B cell (primary cell): ENCODE measurements at regions not wholly inside any gene's neighbourhood (a gene's known extent, or its start where the extent isn't known, plus 50 kb on each side); places are given as distances from the start of the nearest gene placed in this dataset.

Source experiments
- ATAC-seq: fragments of 200-7000 bp; cut with Tn5 transposase; one replicate; pipeline ENCODE4 v1.10.0; 2021; ENCODE audit warnings: low read depth, mild to moderate bottlenecking, moderate number of reproducible peaks, moderate library complexity
- CTCF ChIA-PET: fragments of 350-600 bp; sonication (Branson Sonifier 250); formaldehyde crosslinking; loops from one replicate; lab custom pipeline; 2021; ENCODE audit warnings: antibody characterized with exemption, inconsistent platforms; lab: Charles Lee
- POLR2A ChIA-PET: fragments of 350-600 bp; sonication (Branson Sonifier 250); formaldehyde crosslinking; loops from one replicate; lab custom pipeline; 2021; ENCODE audit warnings: antibody characterized with exemption; lab: Charles Lee
- DNase-seq: peaks from one replicate; pipeline ENCODE4 v3.0.0; 2013
- H2AFZ ChIP-seq: 2 replicates; pipeline ENCODE4 v1.6.1; 2012; ENCODE audit warnings: mild to moderate bottlenecking, low read depth, low read length; ENCODE audit not compliant: insufficient read depth, poor library complexity, severe bottlenecking
- H3K27ac ChIP-seq, 2 donors: 1 replicate in 1 of 2; 2 replicates in 1 of 2; pipeline ENCODE4 v1.5.1; 2012 to 2013; ENCODE audit warnings: low read length in 2 of 2, mild to moderate bottlenecking in 2 of 2, moderate library complexity in 1 of 2
- H3K27me3 ChIP-seq, 4 experiments: fragments of 200-600 bp in 1 of 4; sonication (generic) in 1 of 4; replicated peaks in 1 of 4; 1 replicate in 2 of 4; 2 replicates in 2 of 4; pipeline versions ENCODE4 v1.6.1 to v1.7.0; 2013 to 2016; ENCODE audit warnings: low read length in 3 of 4, mild to moderate bottlenecking in 2 of 4, mixed read lengths in 1 of 4, moderate library complexity in 1 of 4; ENCODE audit not compliant: insufficient read depth in 4 of 4, control insufficient read depth in 3 of 4; ENCODE audit errors: control extremely low read depth in 1 of 4
- H3K36me3 ChIP-seq, 2 experiments: replicated peaks in 1 of 2; 1 replicate in 1 of 2; 2 replicates in 1 of 2; pipeline versions ENCODE4 v1.6.1 to v1.7.1; 2013; ENCODE audit warnings: low read length in 1 of 2; ENCODE audit not compliant: insufficient read depth in 2 of 2, control insufficient read depth in 1 of 2; ENCODE audit errors: control extremely low read depth in 1 of 2, extremely low read depth in 1 of 2
- H3K4me1 ChIP-seq, 2 donors: fragments of 200-600 bp in 1 of 2; sonication (generic) in 1 of 2; 1 replicate in 1 of 2; 2 replicates in 1 of 2; pipeline versions ENCODE4 v1.5.1 to v1.6.1; 2013 to 2017; ENCODE audit warnings: low read length in 2 of 2; ENCODE audit not compliant: control insufficient read depth in 2 of 2, insufficient read depth in 2 of 2
- H3K4me2 ChIP-seq: replicated peaks from 2 replicates; pipeline ENCODE3; 2012; ENCODE audit warnings: mild to moderate bottlenecking, low read depth, low read length; ENCODE audit not compliant: poor library complexity, severe bottlenecking
- H3K4me3 ChIP-seq, 5 experiments: fragments of 200-600 bp in 1 of 5; sonication (generic) in 1 of 5; 1 replicate in 3 of 5; 2 replicates in 2 of 5; pipeline versions ENCODE4 v1.5.1 to v1.7.0; 2011 to 2016; ENCODE audit warnings: low read length in 4 of 5, mild to moderate bottlenecking in 4 of 5, low read depth in 2 of 5, control low read depth in 1 of 5, moderate library complexity in 1 of 5; ENCODE audit not compliant: insufficient read depth in 1 of 5; ENCODE audit errors: control extremely low read depth in 1 of 5, extremely low read depth in 1 of 5
- H3K79me2 ChIP-seq: fragments of 200-600 bp; sonication (generic); one replicate; pipeline ENCODE4 v1.6.0; 2016; ENCODE audit warnings: low read length; ENCODE audit not compliant: control insufficient read depth, insufficient read depth
- H3K9ac ChIP-seq: fragments of 200-600 bp; sonication (generic); 2 replicates; pipeline ENCODE4 v1.6.1; 2017; ENCODE audit warnings: mild to moderate bottlenecking, low read length, moderate library complexity
- H3K9me3 ChIP-seq, 3 donors: one replicate each; pipeline versions ENCODE4 v1.6.1 to v1.7.1; 2013; ENCODE audit warnings: low read length in 2 of 3; ENCODE audit not compliant: control insufficient read depth in 2 of 3, insufficient read depth in 1 of 3; ENCODE audit errors: control extremely low read depth in 1 of 3
- H4K20me1 ChIP-seq: 2 replicates; pipeline ENCODE4 v1.6.0; 2012; ENCODE audit warnings: mild to moderate bottlenecking, low read length; ENCODE audit not compliant: insufficient read depth, control insufficient read depth, poor library complexity, severe bottlenecking
- H3K27ac Mint-ChIP-seq: one replicate; pipeline ENCODE4 v1.8.0; 2021; ENCODE audit warnings: mixed read lengths
- H3K27me3 Mint-ChIP-seq: one replicate; pipeline ENCODE4 v1.8.0; 2021; ENCODE audit warnings: mixed read lengths
- H3K4me1 Mint-ChIP-seq: one replicate; pipeline ENCODE4 v1.8.0; 2021; ENCODE audit warnings: mixed read lengths
- H3K4me3 Mint-ChIP-seq: one replicate; pipeline ENCODE4 v1.8.0; 2021; ENCODE audit warnings: mixed read lengths
- H3K9me3 Mint-ChIP-seq: one replicate; pipeline ENCODE4 v1.8.0; 2022; ENCODE audit warnings: mixed read lengths; ENCODE audit not compliant: insufficient read depth
- EZH2 ChIP-seq: IDR thresholded peaks from 2 replicates; pipeline ENCODE4 v1.6.1; 2012; ENCODE audit warnings: borderline replicate concordance, low read depth, mild to moderate bottlenecking, moderate library complexity, low read length; ENCODE audit not compliant: insufficient read depth, poor library complexity, severe bottlenecking
- WGBS: methylation state at CpG from one replicate; pipeline ENCODE4 v1.1.5; 2013; ENCODE audit warnings: missing lambda C conversion rate; ENCODE audit not compliant: insufficient coverage; 5-methylcytosine and 5-hydroxymethylcytosine counted together
- intact Hi-C: fragments of 100-400 bp; cut with micrococcal nuclease; formaldehyde crosslinking; loops from one replicate; pipeline ENCODE4 v1.10.0; 2022
- TF ChIP-seq, protein P1 (sequence below): fragments of 200-600 bp; IDR thresholded peaks from one replicate; pipeline ENCODE4 v1.8.0; 2022; ENCODE audit warnings: antibody characterized with exemption, mild to moderate bottlenecking

- no peaks in the 10 kb centered on the region for H3K36me3 ChIP-seq
- H4K20me1 ChIP-seq = no peaks in the 10 kb centered on the region
- no peak overlapping the region for H3K4me3 ChIP-seq
- H3K4me2 ChIP-seq = no peak overlapping the region
- Mint-ChIP-seq H3K4me1 (no peaks in the 10 kb centered on the region), H3K27me3 (no peaks in the 10 kb centered on the region), H3K27ac (no peak overlapping the region), H3K9me3 (no peaks in the 10 kb centered on the region), H3K4me3 (no peak overlapping the region)
- ATAC-seq = no peak
- no peaks in the 10 kb centered on the region for H3K27me3 ChIP-seq
- no peaks in the 10 kb centered on the region for H3K79me2 ChIP-seq
- H3K9me3 ChIP-seq = no peaks in the 10 kb centered on the region
- WGBS = no CpG with 5 or more reads among the region's 2 CpGs
- CTCF ChIA-PET = no interaction called here
- no peak overlapping the region for H3K9ac ChIP-seq
- no peak overlapping the region for H2AFZ ChIP-seq
- intact Hi-C loops = no loop called here
- POLR2A ChIA-PET = no interaction called here
- TF ChIP-seq, protein P1, sequence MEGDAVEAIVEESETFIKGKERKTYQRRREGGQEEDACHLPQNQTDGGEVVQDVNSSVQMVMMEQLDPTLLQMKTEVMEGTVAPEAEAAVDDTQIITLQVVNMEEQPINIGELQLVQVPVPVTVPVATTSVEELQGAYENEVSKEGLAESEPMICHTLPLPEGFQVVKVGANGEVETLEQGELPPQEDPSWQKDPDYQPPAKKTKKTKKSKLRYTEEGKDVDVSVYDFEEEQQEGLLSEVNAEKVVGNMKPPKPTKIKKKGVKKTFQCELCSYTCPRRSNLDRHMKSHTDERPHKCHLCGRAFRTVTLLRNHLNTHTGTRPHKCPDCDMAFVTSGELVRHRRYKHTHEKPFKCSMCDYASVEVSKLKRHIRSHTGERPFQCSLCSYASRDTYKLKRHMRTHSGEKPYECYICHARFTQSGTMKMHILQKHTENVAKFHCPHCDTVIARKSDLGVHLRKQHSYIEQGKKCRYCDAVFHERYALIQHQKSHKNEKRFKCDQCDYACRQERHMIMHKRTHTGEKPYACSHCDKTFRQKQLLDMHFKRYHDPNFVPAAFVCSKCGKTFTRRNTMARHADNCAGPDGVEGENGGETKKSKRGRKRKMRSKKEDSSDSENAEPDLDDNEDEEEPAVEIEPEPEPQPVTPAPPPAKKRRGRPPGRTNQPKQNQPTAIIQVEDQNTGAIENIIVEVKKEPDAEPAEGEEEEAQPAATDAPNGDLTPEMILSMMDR = no peak
- TF ChIP-seq EZH2 = no peak
- H3K27ac ChIP-seq = no peak overlapping the region
- no peaks in the 10 kb centered on the region for H3K4me1 ChIP-seq
- no peak for DNase-seq
Measured at GRCh38 chr18:39653221-39653620, 2087.6 kb upstream of the CELF4 start.

- H3K4me1 ChIP-seq = no peaks in the 10 kb centered on the region
- no peak overlapping the region for H3K4me2 ChIP-seq
- no peaks in the 10 kb centered on the region for H3K27me3 Mint-ChIP-seq
- ATAC-seq (no peak), DNase-seq (no peak)
- no peak overlapping the region for H3K27ac ChIP-seq
- no peaks in the 10 kb centered on the region for H3K9me3 ChIP-seq
- H2AFZ ChIP-seq = no peak overlapping the region
- TF ChIP-seq EZH2 = no peak
- TF ChIP-seq, protein P1 = peak; percentile 12
- H3K27ac Mint-ChIP-seq = no peak overlapping the region
- no peak overlapping the region for H3K9ac ChIP-seq
- no peak overlapping the region for H3K4me3 Mint-ChIP-seq
- no peaks in the 10 kb centered on the region for H4K20me1 ChIP-seq
- no peak overlapping the region for H3K4me3 ChIP-seq
- ChIA-PET CTCF (no interaction called here), POLR2A (no interaction called here)
- no peaks in the 10 kb centered on the region for H3K27me3 ChIP-seq
- H3K9me3 Mint-ChIP-seq = no peaks in the 10 kb centered on the region
- H3K79me2 ChIP-seq = no peaks in the 10 kb centered on the region
- H3K4me1 Mint-ChIP-seq = no peaks in the 10 kb centered on the region
- intact Hi-C loops = no loop called here
- H3K36me3 ChIP-seq = no peaks in the 10 kb centered on the region
- WGBS = no CpG with 5 or more reads among the region's 1 CpG
Measured at GRCh38 chr18:39648616-39649015, 2083.0 kb upstream of the CELF4 start.
